Erythroblast (primary cell): ENCODE measurements at regions not wholly inside any gene's neighbourhood (a gene's known extent, or its start where the extent isn't known, plus 50 kb on each side); places are given as distances from the start of the nearest gene placed in this dataset.

ENCODE experiments used
- GATA1 ChIP-seq: IDR thresholded peaks from 2 replicates; pipeline ENCODE4 v1.6.1; 2011; ENCODE audit warnings: low read depth, mild to moderate bottlenecking, control low read depth, low read length, moderate library complexity
- POLR2A ChIP-seq: IDR thresholded peaks from 2 replicates; pipeline ENCODE4 v1.6.1; 2011; ENCODE audit warnings: mild to moderate bottlenecking, low read length

DNA sequence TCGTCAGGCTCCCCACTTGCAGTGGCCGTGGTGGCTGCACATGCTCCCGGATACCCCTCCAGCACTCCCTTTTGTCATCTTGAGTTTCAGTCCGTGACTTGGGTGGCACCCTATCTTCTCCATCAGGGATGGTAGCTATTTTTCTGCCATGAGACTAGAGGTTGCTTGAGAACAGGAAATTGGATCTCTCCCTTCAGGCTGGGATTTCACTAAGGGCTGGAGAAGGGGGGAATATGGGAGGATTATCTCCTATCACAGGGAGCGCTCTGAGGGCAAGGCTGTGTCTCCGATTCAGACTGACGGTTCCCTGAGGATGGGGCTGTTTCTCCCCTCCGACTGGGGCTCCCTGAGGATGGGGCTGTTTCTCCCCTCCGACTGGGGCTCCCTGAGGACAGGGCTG, 123.1 kb downstream of the MRPL14 start:
- peak; percentile 37 for TF ChIP-seq POLR2A
- TF ChIP-seq GATA1, result no peak
